Skeletal muscle satellite cell (primary cell): ENCODE measurements at regions not wholly inside any gene's neighbourhood (a gene's known extent, or its start where the extent isn't known, plus 50 kb on each side); places are given as distances from the start of the nearest gene placed in this dataset.
"Not testable (repeated sequence)": the region's sequence is repeated elsewhere in the genome, so short reads cannot be mapped to it uniquely, and the experiment has no call there.

Experiments
- H3K27me3 ChIP-seq: 2 replicates; pipeline ENCODE4 v1.7.0; 2013; ENCODE audit warnings: low read length; ENCODE audit not compliant: control insufficient read depth, insufficient read depth
- H3K36me3 ChIP-seq: 2 replicates; pipeline ENCODE4 v1.7.0; 2013; ENCODE audit warnings: mild to moderate bottlenecking, control low read depth, low read length; ENCODE audit not compliant: insufficient read depth
- H3K4me1 ChIP-seq: 2 replicates; pipeline ENCODE4 v1.7.0; 2013; ENCODE audit warnings: low read length; ENCODE audit not compliant: control insufficient read depth, insufficient read depth
- H3K4me2 ChIP-seq: 2 replicates; pipeline ENCODE4 v1.7.0; 2013; ENCODE audit warnings: mild to moderate bottlenecking, low read length
- H3K4me3 ChIP-seq: 2 replicates; pipeline ENCODE4 v1.7.0; 2013; ENCODE audit warnings: low read length
- H3K9ac ChIP-seq: 2 replicates; pipeline ENCODE4 v1.7.0; 2013; ENCODE audit warnings: mild to moderate bottlenecking, low read depth, low read length, moderate library complexity
- H3K9me3 ChIP-seq: replicated peaks from 2 replicates; pipeline ENCODE4 v1.7.0; 2013; ENCODE audit warnings: mild to moderate bottlenecking, control low read depth, low read length

DNA sequence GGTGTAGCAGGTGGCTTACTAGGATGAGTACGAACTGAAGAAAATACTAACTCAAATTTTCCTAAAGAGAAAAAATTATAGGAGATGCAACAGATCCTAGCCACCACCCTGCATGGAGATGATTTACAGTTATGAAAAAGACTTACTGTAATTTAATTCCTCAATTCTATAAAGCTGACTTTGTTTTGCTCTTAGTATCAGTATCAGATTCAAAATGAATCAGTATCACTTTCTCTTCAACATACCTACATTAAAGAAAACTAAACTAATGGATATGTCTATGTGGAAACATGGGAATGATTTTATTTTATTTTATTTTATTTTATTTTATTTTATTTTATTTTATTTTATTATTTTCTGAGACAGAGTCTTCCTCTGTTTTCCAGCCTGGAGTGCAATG, 525.8 kb downstream of the NLGN4X start:
- Histone ChIP-seq H3K4me1 (no peaks in the 10 kb centered on the region), H3K9ac (no peak overlapping the region), H3K4me2 (no peak overlapping the region), H3K27me3 (no peaks in the 10 kb centered on the region), H3K4me3 (no peak overlapping the region), H3K36me3 (no peaks in the 10 kb centered on the region), H3K9me3 (no peaks in the 10 kb centered on the region)

- H3K4me3 ChIP-seq, result no peak overlapping the region
- no peaks in the 10 kb centered on the region for H3K27me3 ChIP-seq
- no peaks in the 10 kb centered on the region for H3K9me3 ChIP-seq
- no peaks in the 10 kb centered on the region for H3K4me1 ChIP-seq
- H3K9ac ChIP-seq, result no peak overlapping the region
- H3K36me3 ChIP-seq, result no peaks in the 10 kb centered on the region
- no peak overlapping the region for H3K4me2 ChIP-seq
These were observed 532.7 kb downstream of the NLGN4X start for GRCh38 chrX:5695971-5696370.

GRCh38 chrX:5683996-5684395, 544.7 kb downstream of the NLGN4X start:
- no peak overlapping the region for H3K9ac ChIP-seq
- no peaks in the 10 kb centered on the region for H3K36me3 ChIP-seq
- H3K4me3 ChIP-seq, result no peak overlapping the region
- no peaks in the 10 kb centered on the region for H3K4me1 ChIP-seq
- H3K4me2 ChIP-seq, result no peak overlapping the region
- no peaks in the 10 kb centered on the region for H3K9me3 ChIP-seq
- H3K27me3 ChIP-seq, result no peaks in the 10 kb centered on the region

DNA sequence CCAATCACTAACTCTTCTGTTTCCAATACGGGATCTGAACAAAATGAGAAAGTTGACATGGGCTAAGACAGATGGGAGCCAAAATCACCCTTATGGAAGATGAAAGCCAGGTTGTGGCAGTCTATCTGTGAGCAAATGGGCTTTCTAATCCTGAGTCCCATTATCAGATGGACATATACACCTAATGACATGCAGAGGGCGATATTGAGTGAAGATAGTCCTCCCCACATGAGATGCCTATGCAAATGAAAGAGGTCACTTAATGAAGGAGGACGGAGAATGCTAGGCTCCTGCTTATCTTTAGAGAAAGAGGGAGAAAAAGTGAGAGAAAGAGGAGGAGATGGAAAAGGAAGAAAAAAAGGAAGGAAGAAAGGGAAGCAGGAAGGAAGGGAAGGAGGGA, 547.5 kb downstream of the NLGN4X start:
- no peaks in the 10 kb centered on the region for H3K36me3 ChIP-seq
- H3K9me3 ChIP-seq, result no peaks in the 10 kb centered on the region

DNA sequence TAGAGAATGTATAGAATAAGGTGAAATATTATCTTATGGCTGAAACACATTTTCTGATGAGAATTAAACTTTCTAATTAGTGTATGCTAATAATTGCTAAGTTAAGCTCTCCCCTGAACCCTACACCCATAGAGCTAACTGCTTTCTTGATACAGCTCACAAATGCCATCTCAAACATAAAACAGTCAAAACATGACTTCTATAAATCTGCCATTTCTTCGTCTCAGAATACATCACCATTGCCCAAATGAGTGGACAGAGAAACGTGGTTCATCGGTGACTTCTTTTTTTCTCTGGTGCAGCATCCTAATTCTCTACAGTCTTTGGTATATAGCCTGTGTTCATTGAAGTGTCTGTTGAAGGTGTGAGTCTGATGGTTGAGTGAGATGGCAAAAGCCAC, 554.6 kb downstream of the NLGN4X start:
- H3K9ac ChIP-seq, result no peak overlapping the region
- no peaks in the 10 kb centered on the region for H3K4me1 ChIP-seq
- no peaks in the 10 kb centered on the region for H3K27me3 ChIP-seq
- H3K4me3 ChIP-seq, result no peak overlapping the region
- no peak overlapping the region for H3K4me2 ChIP-seq
- no peaks in the 10 kb centered on the region for H3K36me3 ChIP-seq
- H3K9me3 ChIP-seq, result no peaks in the 10 kb centered on the region

More for the DNA sequence above, 547.5 kb downstream of the NLGN4X start:
- H3K27me3 ChIP-seq, result no peaks in the 10 kb centered on the region
- H3K4me3 ChIP-seq, result no peak overlapping the region
- H3K4me2 ChIP-seq, result no peak overlapping the region
- no peak overlapping the region for H3K9ac ChIP-seq
- no peaks in the 10 kb centered on the region for H3K4me1 ChIP-seq

DNA sequence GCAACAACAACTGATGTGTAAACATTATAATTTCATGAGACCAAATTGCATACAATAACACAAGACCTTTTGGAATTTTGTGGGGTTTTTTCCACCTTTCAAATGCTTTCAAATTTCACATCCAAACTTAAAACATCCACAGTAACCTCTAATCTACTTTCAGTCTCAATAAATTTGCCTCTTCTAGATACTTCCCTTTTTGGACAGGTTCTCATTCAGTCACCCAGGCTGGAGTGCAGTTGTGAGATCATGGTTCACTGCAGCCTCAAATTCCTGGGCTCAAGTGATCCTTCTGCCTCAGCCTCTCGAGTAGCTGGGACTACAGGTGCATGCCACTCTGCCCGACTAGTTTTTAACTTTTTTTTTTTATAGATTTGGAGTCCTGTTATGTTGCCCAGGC, 556.6 kb downstream of the NLGN4X start:
- Histone ChIP-seq H3K4me2 (no peak overlapping the region), H3K27me3 (no peaks in the 10 kb centered on the region), H3K9ac (no peak overlapping the region), H3K4me1 (no peaks in the 10 kb centered on the region), H3K4me3 (no peak overlapping the region), H3K36me3 (no peaks in the 10 kb centered on the region), H3K9me3 (no peaks in the 10 kb centered on the region)

- not testable (repeated sequence) for H3K4me3 ChIP-seq, H3K4me1 ChIP-seq, H3K4me2 ChIP-seq, H3K9ac ChIP-seq, H3K27me3 ChIP-seq, H3K36me3 ChIP-seq, H3K9me3 ChIP-seq
These were observed 562.0 kb downstream of the NLGN4X start for GRCh38 chrX:5666689-5667088.

DNA sequence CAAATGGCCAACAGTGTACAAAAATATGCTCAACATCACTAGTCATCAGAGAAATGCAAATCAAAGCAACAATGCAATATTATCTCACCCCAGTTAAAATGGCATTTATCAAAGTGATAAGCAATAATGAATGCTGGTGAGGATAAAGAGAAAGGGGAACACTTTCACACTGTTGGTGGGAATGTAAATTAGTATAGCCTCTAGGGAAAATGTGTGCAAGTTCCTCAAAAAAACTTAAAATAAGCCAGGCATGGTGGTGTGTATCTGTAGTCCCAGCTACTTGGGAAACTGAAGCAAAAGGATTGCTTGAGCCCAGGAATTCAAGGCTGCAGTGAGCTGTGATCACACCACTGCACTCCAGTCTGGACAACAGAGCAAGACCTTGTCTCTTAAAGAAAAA, 572.1 kb downstream of the NLGN4X start:
- Histone ChIP-seq H3K4me2 (no peak overlapping the region), H3K36me3 (no peaks in the 10 kb centered on the region), H3K9me3 (no peaks in the 10 kb centered on the region), H3K27me3 (no peaks in the 10 kb centered on the region), H3K4me1 (no peaks in the 10 kb centered on the region), H3K9ac (no peak overlapping the region), H3K4me3 (no peak overlapping the region)

GRCh38 chrX:5650904-5651303, 577.8 kb downstream of the NLGN4X start:
- Histone ChIP-seq H3K9me3 (no peaks in the 10 kb centered on the region), H3K9ac (no peak overlapping the region), H3K27me3 (no peaks in the 10 kb centered on the region), H3K4me3 (no peak overlapping the region), H3K4me2 (no peak overlapping the region), H3K36me3 (no peaks in the 10 kb centered on the region), H3K4me1 (no peaks in the 10 kb centered on the region)

DNA sequence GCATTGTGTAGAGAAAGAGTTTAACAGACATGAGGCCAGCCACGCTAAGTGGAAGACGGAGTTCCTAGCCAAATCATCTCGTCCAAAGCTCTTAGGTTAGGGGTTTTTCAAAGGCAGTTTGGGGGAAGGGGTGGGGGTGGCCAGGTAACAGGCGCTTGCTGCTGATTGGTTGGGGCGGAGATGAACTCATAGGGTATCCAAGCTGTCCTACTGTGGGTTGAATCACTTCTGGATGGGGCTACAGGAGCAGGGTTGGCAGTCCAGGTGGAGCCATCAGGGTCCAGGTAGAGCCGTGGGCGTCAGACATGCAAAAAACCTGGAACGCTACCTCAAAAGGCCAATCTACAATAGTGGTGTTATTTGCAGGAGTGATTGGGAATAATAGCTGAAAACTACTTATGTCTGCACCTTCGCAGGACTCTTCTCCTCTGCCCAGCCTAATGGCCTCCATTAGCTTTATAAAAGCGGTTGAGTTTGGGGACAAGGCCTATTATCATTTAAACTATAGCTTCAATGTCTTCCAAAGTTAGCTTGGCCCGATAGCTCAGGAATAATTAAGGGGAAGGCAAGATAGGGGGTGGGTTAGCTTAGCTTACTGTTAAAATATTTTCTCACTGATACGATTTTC, 579.6 kb downstream of the NLGN4X start:
- Histone ChIP-seq H3K4me2 (no peak overlapping the region), H3K9ac (no peak overlapping the region), H3K27me3 (no peaks in the 10 kb centered on the region), H3K36me3 (no peaks in the 10 kb centered on the region), H3K4me1 (no peaks in the 10 kb centered on the region), H3K9me3 (no peaks in the 10 kb centered on the region), H3K4me3 (no peak overlapping the region)

GRCh38 chrX:5646818-5647217, 581.8 kb downstream of the NLGN4X start:
- no peaks in the 10 kb centered on the region for H3K9me3 ChIP-seq
- no peak overlapping the region for H3K9ac ChIP-seq
- no peaks in the 10 kb centered on the region for H3K4me1 ChIP-seq
- no peaks in the 10 kb centered on the region for H3K36me3 ChIP-seq
- no peak overlapping the region for H3K4me3 ChIP-seq
- no peak overlapping the region for H3K4me2 ChIP-seq
- H3K27me3 ChIP-seq, result no peaks in the 10 kb centered on the region

DNA sequence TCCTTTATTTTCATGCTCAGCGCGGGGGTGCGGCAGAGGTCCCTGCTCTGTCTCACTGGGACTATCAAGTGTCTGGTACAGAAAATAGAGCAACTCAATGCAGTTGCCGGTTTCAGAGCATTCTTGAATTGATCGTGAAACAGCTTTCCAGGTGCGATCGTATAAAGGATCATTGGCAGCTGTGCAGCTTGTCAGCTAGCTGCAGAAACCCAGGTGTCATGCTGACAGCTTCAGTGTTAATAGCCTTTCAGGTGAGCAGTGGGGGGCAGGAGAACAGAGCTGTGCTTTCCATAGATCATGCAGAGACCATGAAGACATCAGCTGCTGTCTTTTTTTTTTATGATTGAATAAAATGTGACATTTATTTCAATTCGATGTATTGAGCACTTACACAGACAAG, 583.9 kb downstream of the NLGN4X start:
- H3K36me3 ChIP-seq, result no peaks in the 10 kb centered on the region
- H3K4me3 ChIP-seq, result no peak overlapping the region
- no peak overlapping the region for H3K9ac ChIP-seq
- no peaks in the 10 kb centered on the region for H3K27me3 ChIP-seq
- H3K9me3 ChIP-seq, result no peaks in the 10 kb centered on the region
- no peaks in the 10 kb centered on the region for H3K4me1 ChIP-seq
- H3K4me2 ChIP-seq, result no peak overlapping the region
